GM23338 (cell line): ENCODE measurements at regions not wholly inside any gene's neighbourhood (a gene's known extent, or its start where the extent isn't known, plus 50 kb on each side); places are given as distances from the start of the nearest gene placed in this dataset.

Experiments used
- ATAC-seq: fragments of 200-7000 bp; cut with Tn5 transposase; 3 replicates; pipeline ENCODE4 v1.9.1; 2020
- DNase-seq: peaks from one replicate; pipeline ENCODE4 v3.0.0-alpha.2; 2015; ENCODE audit warnings: low spot score
- H2AFZ ChIP-seq: fragments of 200-600 bp; sonication (generic); 2 replicates; pipeline ENCODE4 v1.8.0; 2016; ENCODE audit warnings: antibody characterized with exemption, mild to moderate bottlenecking, moderate library complexity
- H3F3A ChIP-seq: fragments of 200-600 bp; sonication (generic); replicated peaks from 2 replicates; pipeline ENCODE4 v1.8.0; 2017; ENCODE audit warnings: antibody characterized with exemption, mixed run types, low read depth
- H3K27ac ChIP-seq: fragments of 200-600 bp; sonication (generic); 2 replicates; pipeline ENCODE4 v1.6.1; 2016; ENCODE audit warnings: low read depth
- H3K27me3 ChIP-seq: fragments of 200-600 bp; sonication (generic); 2 replicates; pipeline ENCODE4 v1.8.0; 2016; ENCODE audit warnings: mild to moderate bottlenecking, mixed run types, moderate library complexity; ENCODE audit not compliant: insufficient read depth
- H3K36me3 ChIP-seq: fragments of 200-600 bp; sonication (generic); 2 replicates; pipeline ENCODE4 v1.8.0; 2016; ENCODE audit warnings: mild to moderate bottlenecking; ENCODE audit not compliant: insufficient read depth
- H3K4me1 ChIP-seq: fragments of 200-600 bp; sonication (generic); 2 replicates; pipeline ENCODE4 v1.8.0; 2016; ENCODE audit warnings: mild to moderate bottlenecking, moderate library complexity; ENCODE audit not compliant: insufficient read depth
- H3K4me2 ChIP-seq: fragments of 200-600 bp; sonication (generic); 2 replicates; pipeline ENCODE4 v1.7.1; 2017; ENCODE audit warnings: mixed run types
- H3K4me3 ChIP-seq: fragments of 200-600 bp; sonication (generic); 2 replicates; pipeline ENCODE4 v1.6.1; 2016; ENCODE audit warnings: mixed run types
- H3K79me2 ChIP-seq: fragments of 200-600 bp; sonication (generic); replicated peaks from 2 replicates; pipeline ENCODE4 v1.8.0; 2017; ENCODE audit warnings: mild to moderate bottlenecking; ENCODE audit not compliant: insufficient read depth
- H3K9me2 ChIP-seq: fragments of 200-600 bp; sonication (generic); 2 replicates; pipeline ENCODE4 v1.8.0; 2017; ENCODE audit not compliant: insufficient read depth
- H4K20me1 ChIP-seq: fragments of 200-600 bp; sonication (generic); replicated peaks from 2 replicates; pipeline ENCODE4 v1.8.0; 2017; ENCODE audit warnings: mild to moderate bottlenecking; ENCODE audit not compliant: insufficient read depth
- H3K27ac Mint-ChIP-seq: 2 replicates; pipeline ENCODE4 v1.8.0; 2020; ENCODE audit warnings: inconsistent platforms, mild to moderate bottlenecking, moderate library complexity, mixed read lengths
- H3K27me3 Mint-ChIP-seq: 3 replicates; pipeline ENCODE4 v1.8.0; 2022; ENCODE audit warnings: low read depth, mild to moderate bottlenecking, moderate library complexity, mixed read lengths, inconsistent platforms; ENCODE audit not compliant: insufficient read depth, poor library complexity
- H3K36me3 Mint-ChIP-seq: 3 replicates; pipeline ENCODE4 v1.8.0; 2021; ENCODE audit warnings: low read depth, mild to moderate bottlenecking, inconsistent platforms, moderate library complexity, mixed read lengths
- H3K4me1 Mint-ChIP-seq: 3 replicates; pipeline ENCODE4 v1.8.0; 2020; ENCODE audit warnings: mild to moderate bottlenecking, inconsistent platforms, mixed read lengths
- H3K4me3 Mint-ChIP-seq: 3 replicates; pipeline ENCODE4 v1.8.0; 2021; ENCODE audit warnings: moderate library complexity, mild to moderate bottlenecking, inconsistent platforms, mixed read lengths
- H3K9me3 Mint-ChIP-seq: 3 replicates; pipeline ENCODE4 v1.8.0; 2020; ENCODE audit warnings: moderate library complexity, mild to moderate bottlenecking, inconsistent platforms, mixed read lengths
- CTCF ChIP-seq, 2 experiments: fragments of 200-600 bp in 1 of 2; sonication (generic) in 1 of 2; conservative IDR thresholded peaks; 2 replicates each; pipeline versions ENCODE4 v1.5.1 to v1.6.1; 2016 to 2017; ENCODE audit warnings: antibody characterized with exemption in 2 of 2, low read depth in 2 of 2, mild to moderate bottlenecking in 2 of 2, moderate library complexity in 1 of 2
- ETS1 ChIP-seq: IDR thresholded peaks from 2 replicates; pipeline ENCODE4 v1.6.1; 2016; ENCODE audit warnings: antibody characterized with exemption
- EZH2phosphoT487 ChIP-seq: fragments of 200-600 bp; sonication (generic); IDR thresholded peaks from one replicate; pipeline ENCODE4 v1.8.1; 2018; ENCODE audit warnings: antibody characterized with exemption; ENCODE audit not compliant: unreplicated experiment
- REST ChIP-seq: IDR thresholded peaks from one replicate; pipeline ENCODE4 v1.6.1; 2018; ENCODE audit warnings: antibody characterized with exemption; ENCODE audit not compliant: unreplicated experiment

GRCh38 chr4:3368841-3369760, 72.7 kb upstream of the HGFAC start:
- Mint-ChIP-seq H3K9me3 (no peaks in the 10 kb centered on the region), H3K4me3 (peak overlapping the region; percentile 66), H3K4me1 (peaks cover 55% of the 10 kb centered on the region), H3K27me3 (peaks cover 41% of the 10 kb centered on the region), H3K36me3 (no peaks in the 10 kb centered on the region), H3K27ac (no peak overlapping the region; the same call in 1 of the 2 replicates)
- peaks cover 27% of the 10 kb centered on the region for H3K4me1 ChIP-seq
- H3K4me3 ChIP-seq = peak overlapping the region; percentile 17; the same call in 1 of the 2 replicates
- peak overlapping the region; percentile 52 for H3K4me2 ChIP-seq
- ATAC-seq (no peak), DNase-seq (no peak)
- H3K36me3 ChIP-seq = no peaks in the 10 kb centered on the region
- H2AFZ ChIP-seq = no peak overlapping the region
- TF ChIP-seq ETS1 (no peak), REST (no peak), EZH2phosphoT487 (no peak)
- no peaks in the 10 kb centered on the region for H3K79me2 ChIP-seq
- H3K27ac ChIP-seq = peak overlapping the region; percentile 8; the same call in 1 of the 2 replicates
- 0 out of 2 replicates have a peak, but pooled peaks cover 2% of the 10 kb centered on the region for H3F3A ChIP-seq
- no peaks in the 10 kb centered on the region; the same call in 1 of the 2 replicates for H4K20me1 ChIP-seq
- H3K9me2 ChIP-seq = no peaks in the 10 kb centered on the region
- no peaks in the 10 kb centered on the region for H3K27me3 ChIP-seq

GRCh38 chr4:3369781-3370674, 71.7 kb upstream of the HGFAC start:
- Histone ChIP-seq H4K20me1 (no peaks in the 10 kb centered on the region; the same call in 1 of the 2 replicates), H3K79me2 (no peaks in the 10 kb centered on the region), H3K9me2 (no peaks in the 10 kb centered on the region), H3K4me2 (peak overlapping the region; percentile 52), H2AFZ (no peak overlapping the region), H3K4me3 (peak overlapping the region; percentile 17), H3K27ac (peak overlapping the region; percentile 8; the same call in 1 of the 2 replicates), H3K27me3 (no peaks in the 10 kb centered on the region), H3F3A (0 out of 2 replicates have a peak, but pooled peaks cover 2% of the 10 kb centered on the region), H3K4me1 (peaks cover 27% of the 10 kb centered on the region), H3K36me3 (no peaks in the 10 kb centered on the region)
- peaks cover 42% of the 10 kb centered on the region for H3K27me3 Mint-ChIP-seq
- H3K9me3 Mint-ChIP-seq = no peaks in the 10 kb centered on the region
- no peaks in the 10 kb centered on the region for H3K36me3 Mint-ChIP-seq
- H3K4me1 Mint-ChIP-seq = peaks cover 55% of the 10 kb centered on the region
- TF ChIP-seq CTCF (conservative IDR thresholded peaks at IDR 0.05; ENCODE audit: low read depth in 2 of 2) = no peak
- ATAC-seq (peak; percentile 62), DNase-seq (peak; percentile 89)
- no peak overlapping the region; the same call in 1 of the 2 replicates for H3K27ac Mint-ChIP-seq
- H3K4me3 Mint-ChIP-seq = peak overlapping the region; percentile 66
